Natural killer cell treated with Interleukin-12 subunit alpha and Interleukin-12 subunit beta and Interleukin-15 and Interleukin-18, amount 100 ng/mL, for 72 hours (primary cell): ENCODE measurements at regions not wholly inside any gene's neighbourhood (a gene's known extent, or its start where the extent isn't known, plus 50 kb on each side); places are given as distances from the start of the nearest gene placed in this dataset.

Experiments used
- ATAC-seq, 2 donors: fragments of 150-1000 bp; cut with Tn5 transposase in 1 of 2; sonication (Bioruptor Pico), chemical (Tn5 transposase) in 1 of 2; 2 replicates each; pipeline ENCODE4 v1.10.0; 2021
- DNase-seq: peaks from one replicate; pipeline ENCODE4 v3.0.0; 2022; ENCODE audit warnings: low spot score
- H3K27ac Mint-ChIP-seq, 2 donors: 1 replicate in 1 of 2; 2 replicates in 1 of 2; pipeline ENCODE4 v1.8.0; 2022; ENCODE audit warnings: mixed read lengths in 2 of 2, mild to moderate bottlenecking in 1 of 2, moderate library complexity in 1 of 2
- H3K27me3 Mint-ChIP-seq, 2 donors: 1 replicate in 1 of 2; 2 replicates in 1 of 2; pipeline ENCODE4 v1.8.0; 2022; ENCODE audit warnings: mixed read lengths in 2 of 2
- H3K36me3 Mint-ChIP-seq: one replicate; pipeline ENCODE4 v1.8.0; 2022; ENCODE audit warnings: mixed read lengths
- H3K4me1 Mint-ChIP-seq, 2 donors: 1 replicate in 1 of 2; 2 replicates in 1 of 2; pipeline ENCODE4 v1.8.0; 2022; ENCODE audit warnings: low read depth in 2 of 2, mixed read lengths in 2 of 2, mild to moderate bottlenecking in 1 of 2
- H3K4me3 Mint-ChIP-seq: one replicate; pipeline ENCODE4 v1.8.0; 2022; ENCODE audit warnings: mixed read lengths
- H3K9me3 Mint-ChIP-seq: 2 replicates; pipeline ENCODE4 v1.8.0; 2022; ENCODE audit warnings: mixed read lengths

GRCh38 chr3:18069568-18069967 lies 327.1 kb upstream of the TBC1D5 start:
- no peaks in the 10 kb centered on the region for H3K27me3 Mint-ChIP-seq
- H3K4me1 Mint-ChIP-seq, result no peaks in the 10 kb centered on the region
- H3K4me3 Mint-ChIP-seq, result no peak overlapping the region
- DNase-seq (no peak), ATAC-seq (no peak)
- no peaks in the 10 kb centered on the region for H3K9me3 Mint-ChIP-seq
- H3K36me3 Mint-ChIP-seq, result no peaks in the 10 kb centered on the region
- H3K27ac Mint-ChIP-seq, result no peak overlapping the region

- no peaks in the 10 kb centered on the region for H3K9me3 Mint-ChIP-seq
- no peak for ATAC-seq
- no peak overlapping the region for H3K27ac Mint-ChIP-seq
Measured at GRCh38 chr3:18066899-18067582, 324.6 kb upstream of the TBC1D5 start.

DNA sequence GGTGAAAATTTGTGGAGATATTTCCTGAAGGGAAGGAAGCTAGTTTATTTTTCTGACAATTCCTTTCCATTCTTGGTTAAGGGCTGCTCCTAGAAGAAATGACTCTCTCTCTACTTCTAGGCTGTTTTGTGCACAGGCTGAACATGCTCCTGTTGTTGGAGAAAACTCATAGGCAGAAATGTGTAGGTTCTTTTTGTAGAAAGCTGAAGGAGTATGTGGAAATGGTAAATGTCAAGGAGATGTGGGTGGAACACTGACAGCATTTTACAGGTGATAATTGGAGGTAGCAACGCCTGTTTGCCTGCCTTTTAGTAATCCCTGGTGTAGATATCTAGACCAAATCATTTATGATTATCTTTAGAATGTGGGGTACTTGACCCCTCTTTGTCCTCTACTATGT lies 322.2 kb upstream of the TBC1D5 start:
- no peaks in the 10 kb centered on the region for H3K9me3 Mint-ChIP-seq
- H3K4me1 Mint-ChIP-seq, result no peaks in the 10 kb centered on the region
- no peak overlapping the region for H3K4me3 Mint-ChIP-seq
- DNase-seq (no peak), ATAC-seq (no peak)
- H3K36me3 Mint-ChIP-seq, result no peaks in the 10 kb centered on the region
- H3K27me3 Mint-ChIP-seq, result no peaks in the 10 kb centered on the region
- H3K27ac Mint-ChIP-seq, result no peak overlapping the region

More at GRCh38 chr3:18066899-18067582, 324.6 kb upstream of the TBC1D5 start:
- Mint-ChIP-seq H3K4me3 (no peak overlapping the region), H3K27me3 (no peaks in the 10 kb centered on the region), H3K4me1 (no peaks in the 10 kb centered on the region), H3K36me3 (no peaks in the 10 kb centered on the region)
- no peak for DNase-seq

DNA sequence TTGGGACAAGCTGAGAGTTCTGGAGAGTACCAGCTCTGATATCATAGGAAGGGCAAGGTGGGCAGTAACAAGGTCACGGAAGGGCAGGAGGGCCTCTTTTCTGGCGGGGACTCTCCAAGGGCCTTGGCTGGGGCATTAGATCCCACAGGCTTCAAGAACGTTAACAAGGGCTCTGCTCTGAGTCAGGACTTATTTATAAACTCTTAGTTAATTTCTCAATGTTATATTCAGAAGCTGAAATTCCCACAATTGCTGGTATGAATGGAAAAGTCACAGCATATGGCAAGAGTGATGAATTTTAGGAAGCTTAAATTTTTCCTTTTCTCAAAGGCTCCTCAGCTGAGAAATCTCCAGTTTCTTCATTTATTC lies 320.2 kb upstream of the TBC1D5 start:
- ATAC-seq, result no peak
- Mint-ChIP-seq H3K4me3 (no peak overlapping the region), H3K9me3 (no peaks in the 10 kb centered on the region), H3K27ac (no peak overlapping the region), H3K4me1 (no peaks in the 10 kb centered on the region), H3K36me3 (no peaks in the 10 kb centered on the region), H3K27me3 (no peaks in the 10 kb centered on the region)
- DNase-seq, result no peak

DNA sequence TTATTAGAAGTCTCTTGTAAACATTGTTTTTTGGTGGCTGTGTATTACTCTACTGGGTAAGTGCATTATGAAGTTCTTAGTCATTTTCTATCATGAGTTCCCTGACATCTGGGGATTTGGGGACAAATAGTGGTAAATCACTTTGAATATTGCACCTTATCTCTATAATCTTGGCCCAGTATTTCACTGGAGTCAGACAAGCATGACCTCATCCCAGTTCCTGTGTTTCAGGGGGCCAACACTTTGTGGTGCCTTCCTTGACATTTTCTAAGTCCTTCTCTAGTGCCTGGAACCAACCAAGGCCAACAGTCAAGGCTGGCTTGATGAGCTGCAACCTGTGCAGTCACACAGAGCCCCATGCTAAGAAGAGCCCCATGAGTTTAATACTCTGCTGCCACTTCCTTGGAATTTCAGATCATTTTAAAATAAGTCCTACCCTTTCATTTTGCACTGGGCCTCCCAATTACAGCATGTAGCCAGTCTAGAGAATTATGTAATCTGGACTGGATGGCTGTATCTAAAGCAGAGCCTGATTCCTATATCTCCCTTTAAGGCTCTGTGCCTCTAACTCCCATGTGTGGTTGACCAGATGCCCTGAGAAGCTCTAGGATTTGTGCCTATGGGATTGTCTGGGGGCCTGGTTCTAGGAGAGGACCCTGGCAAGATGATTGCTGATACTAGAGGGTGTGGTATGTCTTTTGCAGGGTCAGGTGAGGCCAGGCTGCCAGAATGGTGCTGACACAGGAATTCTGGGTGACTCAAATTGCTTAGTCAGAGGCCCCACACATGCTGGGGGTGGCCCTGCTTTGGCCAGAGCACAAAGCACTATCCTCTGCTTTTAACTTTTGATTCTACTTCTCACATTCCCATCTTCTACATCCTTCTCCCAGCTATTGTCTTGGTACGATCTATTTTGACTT lies 319.6 kb upstream of the TBC1D5 start:
- DNase-seq (no peak), ATAC-seq (peak in 1 of 2 donors; percentile 24)
- no peaks in the 10 kb centered on the region for H3K27me3 Mint-ChIP-seq
- H3K4me3 Mint-ChIP-seq, result no peak overlapping the region
- H3K27ac Mint-ChIP-seq, result no peak overlapping the region
- H3K4me1 Mint-ChIP-seq, result no peaks in the 10 kb centered on the region
- no peaks in the 10 kb centered on the region for H3K36me3 Mint-ChIP-seq
- H3K9me3 Mint-ChIP-seq, result no peaks in the 10 kb centered on the region

GRCh38 chr3:18058666-18059065 lies 316.2 kb upstream of the TBC1D5 start:
- H3K36me3 Mint-ChIP-seq, result no peaks in the 10 kb centered on the region

GRCh38 chr3:18057471-18058091 lies 315.1 kb upstream of the TBC1D5 start:
- Mint-ChIP-seq H3K4me3 (no peak overlapping the region), H3K9me3 (peaks cover 10% of the 10 kb centered on the region), H3K27ac (no peak overlapping the region), H3K4me1 (no peaks in the 10 kb centered on the region), H3K27me3 (peaks cover 2 to 11% of the 10 kb centered on the region in 2 donors), H3K36me3 (no peaks in the 10 kb centered on the region)
- DNase-seq (no peak), ATAC-seq (no peak)

More at GRCh38 chr3:18058666-18059065, 316.2 kb upstream of the TBC1D5 start:
- Mint-ChIP-seq H3K27ac (no peak overlapping the region), H3K9me3 (peaks cover 10% of the 10 kb centered on the region), H3K4me3 (no peak overlapping the region), H3K4me1 (no peaks in the 10 kb centered on the region), H3K27me3 (peaks cover 2 to 11% of the 10 kb centered on the region in 2 donors)
- DNase-seq (no peak), ATAC-seq (no peak)

DNA sequence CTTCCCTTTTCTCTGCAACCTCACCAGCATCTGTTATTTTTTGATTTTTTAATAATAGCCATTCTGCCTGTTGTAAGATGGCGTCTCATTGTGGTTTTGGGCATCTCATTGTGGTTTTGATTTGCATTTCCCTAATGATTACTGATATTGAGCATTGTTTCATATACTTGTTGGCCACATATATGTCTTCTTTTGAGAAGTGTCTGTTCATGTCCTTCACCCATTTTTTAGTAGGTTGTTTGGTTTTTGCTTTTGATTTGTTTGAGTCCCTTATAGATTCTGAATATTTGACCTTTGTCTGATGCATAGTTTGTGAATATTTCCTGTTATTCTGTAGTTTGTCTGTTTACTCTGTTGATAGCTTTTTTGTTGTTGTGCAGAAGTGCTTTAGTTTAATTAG lies 312.2 kb upstream of the TBC1D5 start:
- no peak for DNase-seq
- Mint-ChIP-seq H3K27me3 (peaks cover 6 to 11% of the 10 kb centered on the region in 2 donors), H3K4me3 (no peak overlapping the region), H3K9me3 (peaks cover 10% of the 10 kb centered on the region), H3K27ac (no peak overlapping the region), H3K4me1 (no peaks in the 10 kb centered on the region), H3K36me3 (no peaks in the 10 kb centered on the region)
- no peak for ATAC-seq

GRCh38 chr3:18051306-18051705 lies 308.9 kb upstream of the TBC1D5 start:
- H3K4me1 Mint-ChIP-seq, result no peaks in the 10 kb centered on the region
- no peak overlapping the region for H3K4me3 Mint-ChIP-seq
- no peaks in the 10 kb centered on the region for H3K36me3 Mint-ChIP-seq
- DNase-seq (no peak), ATAC-seq (no peak)
- H3K9me3 Mint-ChIP-seq, result peaks cover 10% of the 10 kb centered on the region
- H3K27me3 Mint-ChIP-seq, result peaks cover 6 to 17% of the 10 kb centered on the region in 2 donors
- H3K27ac Mint-ChIP-seq, result no peak overlapping the region

DNA sequence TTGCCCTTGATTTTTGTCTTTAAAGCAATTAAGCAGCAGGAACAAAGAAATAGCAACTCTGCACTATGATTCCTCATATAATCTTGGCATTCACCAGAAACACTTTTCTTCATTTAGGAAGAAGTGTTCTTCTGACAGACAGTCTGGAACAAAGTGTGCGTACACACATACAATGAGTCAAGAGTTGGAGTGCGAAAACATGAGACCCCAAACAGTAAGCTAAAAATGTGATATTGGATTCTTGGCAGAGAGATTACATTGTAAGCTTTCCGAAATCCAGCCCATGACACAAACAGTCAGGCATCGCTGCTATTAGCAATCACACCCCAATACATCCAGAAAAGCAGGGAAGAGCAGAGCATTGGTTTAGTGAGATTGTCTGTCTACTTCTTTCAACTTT lies 306.7 kb upstream of the TBC1D5 start:
- ATAC-seq (no peak), DNase-seq (no peak)
- Mint-ChIP-seq H3K4me3 (no peak overlapping the region), H3K36me3 (no peaks in the 10 kb centered on the region), H3K27ac (no peak overlapping the region), H3K4me1 (no peaks in the 10 kb centered on the region), H3K27me3 (peaks cover 4 to 7% of the 10 kb centered on the region in 2 donors), H3K9me3 (no peaks in the 10 kb centered on the region)

- no peak for DNase-seq
- H3K9me3 Mint-ChIP-seq, result no peaks in the 10 kb centered on the region
- no peak overlapping the region for H3K4me3 Mint-ChIP-seq
- peaks cover 9 to 16% of the 10 kb centered on the region in 2 donors for H3K27me3 Mint-ChIP-seq
- H3K27ac Mint-ChIP-seq, result no peak overlapping the region
- no peaks in the 10 kb centered on the region for H3K4me1 Mint-ChIP-seq
- ATAC-seq, result no peak
- no peaks in the 10 kb centered on the region for H3K36me3 Mint-ChIP-seq
Measured at GRCh38 chr3:18047052-18047451, 304.6 kb upstream of the TBC1D5 start.

DNA sequence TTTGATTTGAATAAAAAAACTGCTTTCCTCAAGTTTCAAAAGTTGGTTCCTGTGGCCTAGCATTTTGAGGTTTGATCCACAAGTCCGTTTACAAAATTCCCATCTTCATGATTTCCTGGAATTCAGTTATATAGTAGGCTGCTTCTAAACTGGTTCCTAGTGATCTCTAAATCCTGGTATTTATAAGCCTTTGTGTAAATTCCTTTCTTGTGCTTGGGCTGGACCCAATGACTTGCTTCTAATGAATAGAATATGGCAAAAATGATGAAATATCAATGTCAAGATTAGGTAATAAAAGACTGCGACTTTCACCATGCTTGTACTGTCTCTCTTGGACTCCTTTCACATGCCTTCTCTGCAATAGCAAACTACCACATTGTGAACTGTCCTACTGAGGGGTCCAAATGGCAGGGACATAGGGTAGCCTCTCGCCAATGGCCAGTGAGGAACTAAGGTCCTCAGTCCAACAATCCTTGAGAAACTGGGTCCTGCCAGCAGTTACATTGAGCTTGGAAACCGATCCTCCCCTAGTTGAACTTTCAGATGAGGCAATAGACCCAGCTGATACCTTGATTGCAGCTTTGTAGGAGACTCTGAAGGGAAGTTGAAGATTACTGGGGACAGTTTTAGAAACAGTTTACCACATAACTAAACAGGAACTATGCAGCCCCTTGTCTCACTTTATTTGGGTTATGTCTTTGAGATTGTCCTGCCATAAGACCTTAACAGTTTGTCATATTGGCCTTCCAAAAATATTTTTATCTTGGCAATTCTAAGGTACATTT lies 303.9 kb upstream of the TBC1D5 start:
- no peaks in the 10 kb centered on the region for H3K4me1 Mint-ChIP-seq
- H3K36me3 Mint-ChIP-seq, result no peaks in the 10 kb centered on the region
- H3K4me3 Mint-ChIP-seq, result no peak overlapping the region
- H3K27ac Mint-ChIP-seq, result no peak overlapping the region
- ATAC-seq (no peak), DNase-seq (no peak)
- peaks cover 11 to 20% of the 10 kb centered on the region in 2 donors for H3K27me3 Mint-ChIP-seq
- H3K9me3 Mint-ChIP-seq, result no peaks in the 10 kb centered on the region

DNA sequence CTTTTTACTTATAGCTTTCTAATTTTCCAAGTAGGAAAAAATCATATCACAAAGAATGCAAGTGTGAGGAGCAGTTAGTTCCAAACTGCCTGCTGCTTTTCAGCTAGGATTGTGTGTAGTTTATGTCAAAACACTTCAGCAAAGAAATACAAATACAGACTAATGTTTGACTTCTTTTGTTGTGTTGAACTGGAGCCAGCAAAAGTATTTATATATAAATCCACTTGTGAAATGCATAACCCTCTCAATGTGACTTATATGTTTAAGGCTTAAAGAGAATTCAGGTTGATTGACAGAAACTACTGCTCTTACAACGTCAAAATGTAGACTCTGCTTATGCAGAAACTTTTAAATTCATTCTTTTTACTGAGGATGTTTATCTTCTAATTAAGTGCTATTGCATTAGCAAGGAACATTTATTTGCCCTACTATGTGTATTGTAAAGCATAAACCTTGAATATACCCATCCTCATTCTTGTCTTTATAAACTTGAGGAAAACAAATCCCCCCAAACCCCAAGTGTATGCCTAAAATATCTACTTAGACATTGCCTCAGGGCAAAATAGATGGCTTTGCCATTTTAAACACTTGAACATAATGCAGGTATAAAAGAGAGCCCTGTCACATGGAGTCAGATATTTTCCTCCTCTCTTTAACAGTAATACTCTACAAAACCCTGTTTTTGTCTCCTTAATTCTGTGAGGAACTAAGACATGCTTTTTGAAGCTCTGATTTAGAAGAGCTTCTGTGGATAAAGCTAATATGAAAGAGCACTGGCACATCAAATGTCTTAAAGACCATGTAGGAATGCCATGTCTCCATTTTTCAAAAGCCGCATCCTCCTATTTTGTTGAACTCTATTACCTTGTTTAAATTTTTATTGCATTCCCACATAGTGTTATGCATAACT lies 302.8 kb upstream of the TBC1D5 start:
- Mint-ChIP-seq H3K27me3 (peaks cover 17 to 27% of the 10 kb centered on the region in 2 donors), H3K4me3 (no peak overlapping the region), H3K9me3 (no peaks in the 10 kb centered on the region), H3K27ac (no peak overlapping the region), H3K4me1 (no peaks in the 10 kb centered on the region), H3K36me3 (no peaks in the 10 kb centered on the region)
- ATAC-seq (no peak), DNase-seq (no peak)
